Sigmoid colon (tissue), 6 donors: ENCODE measurements at regions not wholly inside any gene's neighbourhood (a gene's known extent, or its start where the extent isn't known, plus 50 kb on each side); places are given as distances from the start of the nearest gene placed in this dataset.

Experiments
- DNase-seq: peaks from one replicate; pipeline ENCODE4 v3.0.0-alpha.2; 2019
- H3K27ac ChIP-seq, 4 donors: fragments of 200-600 bp; sonication (generic); one replicate each; pipeline ENCODE4 v1.5.1; 2016 to 2019; ENCODE audit warnings: mild to moderate bottlenecking in 1 of 4
- H3K27me3 ChIP-seq, 3 donors: fragments of 200-600 bp; sonication (generic); one replicate each; pipeline ENCODE4 v1.5.1; 2019; ENCODE audit warnings: mild to moderate bottlenecking in 1 of 3
- H3K36me3 ChIP-seq, 4 donors: fragments of 200-600 bp; sonication (generic); one replicate each; pipeline ENCODE4 v1.5.1; 2016 to 2019
- H3K4me1 ChIP-seq, 4 donors: fragments of 200-600 bp; sonication (generic); one replicate each; pipeline ENCODE4 v1.5.1; 2017 to 2019
- H3K4me3 ChIP-seq, 4 donors: fragments of 200-600 bp; sonication (generic); one replicate each; pipeline ENCODE4 v1.5.1; 2017 to 2019; ENCODE audit warnings: mild to moderate bottlenecking in 2 of 4, moderate library complexity in 1 of 4
- H3K9me3 ChIP-seq, 4 donors: fragments of 200-600 bp in 3 of 4; sonication (generic) in 3 of 4; one replicate each; pipeline versions ENCODE4 v1.5.1 to v1.6.1; 2013 to 2019
- EP300 ChIP-seq, 4 donors: sonication (generic); formaldehyde crosslinking; IDR thresholded peaks; one replicate each; pipeline ENCODE4 v1.6.1; 2017; ENCODE audit warnings: antibody characterized with exemption in 4 of 4
- POLR2A ChIP-seq, 2 donors: fragments of 450-650 bp; IDR thresholded peaks; one replicate each; pipeline ENCODE4 v1.6.1; 2016; ENCODE audit warnings: antibody characterized with exemption in 2 of 2, mild to moderate bottlenecking in 2 of 2, moderate library complexity in 2 of 2
- POLR2AphosphoS5 ChIP-seq, 4 donors: sonication (generic); formaldehyde crosslinking; IDR thresholded peaks; one replicate each; pipeline ENCODE4 v1.6.1; 2017; ENCODE audit warnings: antibody characterized with exemption in 4 of 4
- WGBS, 2 donors: extraction: QIAGEN DNeasy Blood & Tissue Kit; methylation state at CpG; one replicate each; pipeline ENCODE4 v1.1.7; 2013; 5-methylcytosine and 5-hydroxymethylcytosine counted together
- intact Hi-C: fragments of 100-400 bp; cut with DNase I; formaldehyde crosslinking; loops from one replicate; pipeline ENCODE4 v1.15.1; 2023
- TF ChIP-seq, protein P1 (sequence below), 4 experiments: fragments of 450-650 bp in 3 of 4; fragments of 200-600 bp in 1 of 4; IDR thresholded peaks; one replicate each; pipeline ENCODE4 v1.5.1; 2016 to 2019; ENCODE audit warnings: antibody characterized with exemption in 4 of 4, mild to moderate bottlenecking in 3 of 4, moderate library complexity in 2 of 4
- donor health status: healthy with polysubstance abuse.
- donor health status: healthy.

DNA sequence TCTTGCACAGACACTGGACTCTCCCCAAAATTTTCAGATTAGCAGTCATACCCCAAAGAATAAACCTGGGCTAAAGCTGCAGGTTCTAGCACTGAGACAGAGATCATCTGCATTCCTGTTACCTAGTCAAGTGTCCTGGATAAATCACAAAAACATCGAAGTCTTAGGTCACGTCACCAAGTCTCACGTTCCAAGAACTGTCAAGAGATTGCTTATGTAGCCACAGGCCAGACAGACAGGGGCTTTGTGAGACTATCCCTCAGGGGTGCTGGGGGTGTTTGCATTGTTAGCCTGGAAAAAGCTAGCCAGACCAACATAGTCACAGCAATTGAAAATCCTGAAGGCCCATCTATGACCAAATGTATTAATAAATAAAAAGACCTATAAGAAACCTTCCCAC, 243.1 kb upstream of the PREP start:
- Histone ChIP-seq H3K27ac (peak overlapping the region in 3 of 4 donors; percentile 61 to 74 (median 66)), H3K36me3 (no peaks in the 10 kb centered on the region), H3K4me1 (peaks cover 0 to 25% (median 19%) of the 10 kb centered on the region in 4 donors), H3K9me3 (no peaks in the 10 kb centered on the region), H3K4me3 (no peak overlapping the region), H3K27me3 (no peaks in the 10 kb centered on the region)
- intact Hi-C loops, result loop anchor here (2.0 kb wide), 1 partner anchor 45 kb away; no protein-coding TSS in a partner anchor
- TF ChIP-seq POLR2AphosphoS5 (IDR thresholded peaks at IDR 0.05) (no peak), POLR2A (IDR thresholded peaks at IDR 0.05) (no peak), EP300 (IDR thresholded peaks at IDR 0.05) (no peak)
- TF ChIP-seq, protein P1, sequence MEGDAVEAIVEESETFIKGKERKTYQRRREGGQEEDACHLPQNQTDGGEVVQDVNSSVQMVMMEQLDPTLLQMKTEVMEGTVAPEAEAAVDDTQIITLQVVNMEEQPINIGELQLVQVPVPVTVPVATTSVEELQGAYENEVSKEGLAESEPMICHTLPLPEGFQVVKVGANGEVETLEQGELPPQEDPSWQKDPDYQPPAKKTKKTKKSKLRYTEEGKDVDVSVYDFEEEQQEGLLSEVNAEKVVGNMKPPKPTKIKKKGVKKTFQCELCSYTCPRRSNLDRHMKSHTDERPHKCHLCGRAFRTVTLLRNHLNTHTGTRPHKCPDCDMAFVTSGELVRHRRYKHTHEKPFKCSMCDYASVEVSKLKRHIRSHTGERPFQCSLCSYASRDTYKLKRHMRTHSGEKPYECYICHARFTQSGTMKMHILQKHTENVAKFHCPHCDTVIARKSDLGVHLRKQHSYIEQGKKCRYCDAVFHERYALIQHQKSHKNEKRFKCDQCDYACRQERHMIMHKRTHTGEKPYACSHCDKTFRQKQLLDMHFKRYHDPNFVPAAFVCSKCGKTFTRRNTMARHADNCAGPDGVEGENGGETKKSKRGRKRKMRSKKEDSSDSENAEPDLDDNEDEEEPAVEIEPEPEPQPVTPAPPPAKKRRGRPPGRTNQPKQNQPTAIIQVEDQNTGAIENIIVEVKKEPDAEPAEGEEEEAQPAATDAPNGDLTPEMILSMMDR (IDR thresholded peaks at IDR 0.05), result no peak
- WGBS, 2 donors, result 64 to 84% methylated on average over 3 of the region's 3 CpGs
- DNase-seq, result no peak

DNA sequence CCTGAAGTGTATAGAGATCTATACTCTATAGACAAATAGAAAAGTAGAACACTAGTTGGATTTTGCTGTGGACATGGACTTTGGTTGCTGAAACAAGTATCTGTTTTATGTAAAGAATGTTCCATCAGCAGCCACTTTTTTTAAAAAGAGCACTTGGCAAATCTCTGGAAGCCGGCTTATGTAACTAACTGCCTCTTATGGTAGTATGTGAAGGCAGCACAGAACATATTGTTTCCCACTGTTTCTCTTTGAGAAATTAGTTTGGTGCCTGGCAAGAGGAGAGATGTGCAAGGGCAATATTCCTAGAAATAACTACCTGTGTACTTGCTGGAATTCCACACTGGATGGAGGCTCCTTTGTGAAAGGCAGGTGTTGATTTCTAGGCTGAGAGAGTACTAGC, 242.3 kb upstream of the PREP start:
- Histone ChIP-seq H3K4me3 (no peak overlapping the region), H3K27ac (peak overlapping the region; percentile 46 to 74 (median 64)), H3K27me3 (no peaks in the 10 kb centered on the region), H3K9me3 (no peaks in the 10 kb centered on the region), H3K36me3 (no peaks in the 10 kb centered on the region), H3K4me1 (peaks cover 0 to 25% (median 19%) of the 10 kb centered on the region in 4 donors)
- DNase-seq, result no peak
- peak in 3 of 4 donors; percentile 32 to 60 (median 42) for TF ChIP-seq POLR2AphosphoS5 (IDR thresholded peaks at IDR 0.05)
- TF ChIP-seq, protein P1 (IDR thresholded peaks at IDR 0.05), result no peak
- TF ChIP-seq EP300 (IDR thresholded peaks at IDR 0.05), result peak in 2 of 4 donors; percentile 28 to 44
- 75 to 78% methylated on average over 1 of the region's 1 CpG for WGBS, 2 donors
- intact Hi-C loops, result loop anchor here (2.0 kb wide), 1 partner anchor 44 kb away; no protein-coding TSS in a partner anchor

DNA sequence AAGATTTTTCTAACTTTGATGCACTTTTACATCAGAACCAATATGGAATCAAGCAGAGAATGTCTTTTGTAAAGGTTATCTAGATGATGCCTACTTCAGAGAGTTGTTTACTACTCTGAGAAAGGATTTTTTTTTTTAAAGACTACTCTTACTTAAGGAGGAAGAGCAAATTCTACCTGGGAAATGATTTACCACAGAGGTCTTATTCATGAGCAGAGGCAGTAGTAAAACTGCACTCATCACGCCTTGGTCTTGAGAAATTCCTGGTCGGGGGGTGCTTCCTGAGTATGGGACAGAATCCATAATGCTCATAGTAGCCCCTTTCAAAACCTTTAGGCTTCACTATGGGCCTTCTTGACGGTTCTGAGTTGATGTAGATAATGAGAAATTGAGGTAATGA, 241.8 kb upstream of the PREP start:
- no peak for DNase-seq
- TF ChIP-seq POLR2AphosphoS5 (IDR thresholded peaks at IDR 0.05) (no peak), POLR2A (IDR thresholded peaks at IDR 0.05) (no peak), EP300 (IDR thresholded peaks at IDR 0.05) (no peak)
- TF ChIP-seq, protein P1 (IDR thresholded peaks at IDR 0.05), result no peak
- Histone ChIP-seq H3K9me3 (no peaks in the 10 kb centered on the region), H3K27ac (peak overlapping the region; percentile 46 to 74 (median 64)), H3K4me1 (peaks cover 0 to 25% (median 19%) of the 10 kb centered on the region in 4 donors), H3K36me3 (no peaks in the 10 kb centered on the region), H3K27me3 (no peaks in the 10 kb centered on the region), H3K4me3 (no peak overlapping the region)
- WGBS, 2 donors, result 57 to 72% methylated on average over 3 of the region's 3 CpGs
- intact Hi-C loops, result loop anchor here (2.0 kb wide), 1 partner anchor 44 kb away; no protein-coding TSS in a partner anchor

DNA sequence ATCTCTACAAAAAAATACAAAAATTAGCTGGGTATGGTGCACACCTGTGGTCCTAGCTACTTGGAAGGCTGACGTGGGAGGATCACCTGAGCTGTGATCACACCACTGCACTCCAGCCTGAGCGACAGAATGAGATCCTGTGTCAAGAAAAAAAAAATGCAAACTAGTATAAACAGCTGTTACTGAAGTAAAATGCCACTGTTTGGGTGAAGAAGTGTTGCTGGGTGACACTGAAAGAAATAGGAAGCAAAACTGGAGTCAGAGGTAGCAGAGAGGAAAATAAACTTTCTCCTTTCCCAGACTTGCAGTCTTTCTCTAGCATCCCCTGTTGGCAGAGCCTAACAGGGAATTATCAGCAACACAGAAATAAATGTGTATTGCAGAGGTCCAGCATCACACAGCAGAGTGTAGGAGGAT, 241.2 kb upstream of the PREP start:
- 83 to 84% methylated on average over 2 of the region's 2 CpGs for WGBS, 2 donors
- H3K4me3 ChIP-seq, result no peak overlapping the region
- intact Hi-C loops, result loop anchor here (2.0 kb wide), 1 partner anchor 43 kb away; no protein-coding TSS in a partner anchor
- H3K27ac ChIP-seq, result peak overlapping the region in 3 of 4 donors; percentile 46 to 74 (median 66)
- peaks cover 0 to 25% (median 19%) of the 10 kb centered on the region in 4 donors for H3K4me1 ChIP-seq
- no peaks in the 10 kb centered on the region for H3K36me3 ChIP-seq
- no peak for DNase-seq
- TF ChIP-seq EP300 (IDR thresholded peaks at IDR 0.05) (no peak), POLR2AphosphoS5 (IDR thresholded peaks at IDR 0.05) (no peak), POLR2A (IDR thresholded peaks at IDR 0.05) (no peak)
- TF ChIP-seq, protein P1 (IDR thresholded peaks at IDR 0.05), result no peak
- no peaks in the 10 kb centered on the region for H3K27me3 ChIP-seq
- H3K9me3 ChIP-seq, result no peaks in the 10 kb centered on the region

DNA sequence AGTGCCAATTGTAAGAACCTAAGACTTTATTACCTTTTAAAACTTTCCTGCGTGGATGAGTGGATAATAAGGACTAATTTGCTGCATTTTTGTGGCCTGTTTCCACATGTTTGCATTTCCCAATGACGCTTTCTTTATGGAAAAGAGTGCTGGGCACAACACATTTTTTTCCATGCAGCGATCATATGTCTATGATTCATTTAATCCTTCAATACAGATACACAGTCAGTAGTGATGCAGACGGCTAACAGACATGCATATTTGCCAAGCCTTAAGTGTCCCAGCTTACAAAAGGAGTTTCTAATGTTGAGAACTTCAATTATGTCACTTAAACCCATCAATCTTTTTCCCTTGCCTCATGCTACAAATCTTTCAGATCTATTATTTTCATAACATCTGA, 239.8 kb upstream of the PREP start:
- intact Hi-C loops, result no loop called here
- 91 to 92% methylated on average over 4 of the region's 4 CpGs for WGBS, 2 donors

More for the DNA sequence above, 239.8 kb upstream of the PREP start:
- DNase-seq, result no peak
- H3K36me3 ChIP-seq, result no peaks in the 10 kb centered on the region
- H3K27ac ChIP-seq, result no peak overlapping the region
- no peak overlapping the region for H3K4me3 ChIP-seq
- TF ChIP-seq POLR2A (IDR thresholded peaks at IDR 0.05) (no peak), EP300 (IDR thresholded peaks at IDR 0.05) (no peak)
- no peaks in the 10 kb centered on the region for H3K27me3 ChIP-seq
- H3K4me1 ChIP-seq, result peaks cover 0 to 25% (median 19%) of the 10 kb centered on the region in 4 donors
- no peaks in the 10 kb centered on the region for H3K9me3 ChIP-seq
